ENCODE measurements at regions not wholly inside any gene's neighbourhood (a gene's known extent, or its start where the extent isn't known, plus 50 kb on each side); places are given as distances from the start of the nearest gene placed in this dataset.

DNA sequence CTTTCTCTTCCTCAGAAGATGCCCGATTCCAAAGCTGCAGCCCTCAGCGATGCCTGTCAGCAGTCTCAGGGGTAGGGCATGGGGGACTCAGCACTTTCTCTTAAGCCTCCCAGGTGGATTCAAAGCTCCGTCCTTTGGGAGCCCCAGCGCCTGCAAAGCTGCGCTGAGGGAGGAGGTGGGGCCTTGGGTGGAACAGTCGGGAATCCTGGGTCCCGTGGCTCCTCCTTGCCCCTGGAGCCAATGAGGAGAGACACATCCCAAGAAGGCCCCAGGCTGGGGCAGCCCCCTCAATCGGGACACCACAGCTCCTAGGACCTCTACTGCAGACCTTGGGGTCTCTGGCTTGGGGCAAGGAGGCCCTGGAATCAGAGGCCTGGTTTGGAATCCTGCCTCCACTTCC lies 227.5 kb upstream of the IGF1R start:
- no TSS peak for BruUV-seq (replicated peaks)
- FAIRE-seq (no peak), DNase-seq (ENCODE audit: low read depth, low spot score) (no peak)
- TF ChIP-seq, protein P1, sequence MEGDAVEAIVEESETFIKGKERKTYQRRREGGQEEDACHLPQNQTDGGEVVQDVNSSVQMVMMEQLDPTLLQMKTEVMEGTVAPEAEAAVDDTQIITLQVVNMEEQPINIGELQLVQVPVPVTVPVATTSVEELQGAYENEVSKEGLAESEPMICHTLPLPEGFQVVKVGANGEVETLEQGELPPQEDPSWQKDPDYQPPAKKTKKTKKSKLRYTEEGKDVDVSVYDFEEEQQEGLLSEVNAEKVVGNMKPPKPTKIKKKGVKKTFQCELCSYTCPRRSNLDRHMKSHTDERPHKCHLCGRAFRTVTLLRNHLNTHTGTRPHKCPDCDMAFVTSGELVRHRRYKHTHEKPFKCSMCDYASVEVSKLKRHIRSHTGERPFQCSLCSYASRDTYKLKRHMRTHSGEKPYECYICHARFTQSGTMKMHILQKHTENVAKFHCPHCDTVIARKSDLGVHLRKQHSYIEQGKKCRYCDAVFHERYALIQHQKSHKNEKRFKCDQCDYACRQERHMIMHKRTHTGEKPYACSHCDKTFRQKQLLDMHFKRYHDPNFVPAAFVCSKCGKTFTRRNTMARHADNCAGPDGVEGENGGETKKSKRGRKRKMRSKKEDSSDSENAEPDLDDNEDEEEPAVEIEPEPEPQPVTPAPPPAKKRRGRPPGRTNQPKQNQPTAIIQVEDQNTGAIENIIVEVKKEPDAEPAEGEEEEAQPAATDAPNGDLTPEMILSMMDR (IDR thresholded peaks at IDR 0.05; ENCODE audit: extremely low read depth in 1 of 2, insufficient read depth in 1 of 2, low read depth in 1 of 2, low read length in 2 of 2) = no peak
- no peak for TF ChIP-seq POLR2AphosphoS5 (IDR thresholded peaks at IDR 0.05; ENCODE audit: insufficient read depth, low read depth, low read length)
- Histone ChIP-seq H3K79me2 (ENCODE audit: control insufficient read depth, insufficient read depth, low read length) (no peaks in the 10 kb centered on the region), H3K27me3 (ENCODE audit: control insufficient read depth in 2 of 2, insufficient read depth in 2 of 2, low read length in 2 of 2) (peaks cover 6 to 18% of the 10 kb centered on the region in 2 experiments), H3K4me3 (replicated peaks in 1 of 3; ENCODE audit: insufficient read depth in 1 of 3, low read depth in 1 of 3, low read length in 3 of 3) (no peak overlapping the region), H3K9ac (replicated peaks; ENCODE audit: extremely low read depth, insufficient read depth, low read length) (no peak overlapping the region), H3K4me1 (ENCODE audit: control insufficient read depth, extremely low read depth, insufficient read depth, low read length) (no peaks in the 10 kb centered on the region), H2AFZ (ENCODE audit: low read depth, low read length) (no peak overlapping the region), H3K9me3 (replicated peaks; ENCODE audit: control insufficient read depth, insufficient read depth, low read length) (no peaks in the 10 kb centered on the region), H3K27ac (ENCODE audit: insufficient read depth, low read depth, low read length) (no peak overlapping the region), H3K4me2 (ENCODE audit: insufficient read depth, low read length) (no peak overlapping the region), H4K20me1 (replicated peaks; ENCODE audit: control insufficient read depth, extremely low read depth, insufficient read depth, low read length) (no peaks in the 10 kb centered on the region), H3K9me1 (replicated peaks; ENCODE audit: control insufficient read depth, extremely low read depth, insufficient read depth, low read length) (no peaks in the 10 kb centered on the region), H3K36me3 (ENCODE audit: control insufficient read depth in 2 of 2, extremely low read depth in 1 of 2, insufficient read depth in 2 of 2, low read length in 2 of 2) (no peaks in the 10 kb centered on the region)
- CTCF ChIA-PET = interaction anchor here (0.8 to 3.7 kb wide), 4 partner anchors 7 to 656 kb away, joined by 3 to 32 read pairs (median 12); no protein-coding TSS in a partner anchor
- intact Hi-C loops (cut with micrococcal nuclease) (loop anchor here (1.0 to 2.0 kb wide), 4 partner anchors 110 to 512 kb away; no protein-coding TSS in a partner anchor), dilution Hi-C loops (cut with MboI; ENCODE audit: extremely low pct_ligation_motif_present, low sequenced_read_pairs) (no loop called here)
- POLR2A ChIA-PET = no interaction called here

- no peak overlapping the region for H3K4me3 ChIP-seq (replicated peaks in 1 of 3; ENCODE audit: insufficient read depth in 1 of 3, low read depth in 1 of 3, low read length in 3 of 3)
- POLR2A ChIA-PET = no interaction called here
- peak; percentile 82 for FAIRE-seq
Measured at GRCh38 chr15:98421419-98422129, 226.8 kb upstream of the IGF1R start.

More at GRCh38 chr15:98421419-98422129, 226.8 kb upstream of the IGF1R start:
- intact Hi-C loops (cut with micrococcal nuclease) (loop anchor here (1.0 to 2.0 kb wide), 4 partner anchors 110 to 513 kb away; no protein-coding TSS in a partner anchor), dilution Hi-C loops (cut with MboI; ENCODE audit: extremely low pct_ligation_motif_present, low sequenced_read_pairs) (no loop called here)
- TF ChIP-seq, protein P2, sequence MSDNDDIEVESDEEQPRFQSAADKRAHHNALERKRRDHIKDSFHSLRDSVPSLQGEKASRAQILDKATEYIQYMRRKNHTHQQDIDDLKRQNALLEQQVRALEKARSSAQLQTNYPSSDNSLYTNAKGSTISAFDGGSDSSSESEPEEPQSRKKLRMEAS (IDR thresholded peaks at IDR 0.05; ENCODE audit: insufficient read depth, insufficient read length) = peak; percentile 1
- no peak for TF ChIP-seq MYC (IDR thresholded peaks at IDR 0.05; ENCODE audit: low read depth, low read length)
- TF ChIP-seq, protein P1 (IDR thresholded peaks at IDR 0.05; ENCODE audit: extremely low read depth in 1 of 2, insufficient read depth in 1 of 2, low read depth in 1 of 2, low read length in 2 of 2) = peak; percentile 97 to 99
- TF ChIP-seq EZH2 (IDR thresholded peaks at IDR 0.05; ENCODE audit: borderline replicate concordance, low read depth, low read length, severe bottlenecking) = peak; percentile 43
- Histone ChIP-seq H3K27ac (ENCODE audit: insufficient read depth, low read depth, low read length) (no peak overlapping the region), H3K9me1 (replicated peaks; ENCODE audit: control insufficient read depth, extremely low read depth, insufficient read depth, low read length) (no peaks in the 10 kb centered on the region), H3K79me2 (ENCODE audit: control insufficient read depth, insufficient read depth, low read length) (no peaks in the 10 kb centered on the region), H3K9ac (replicated peaks; ENCODE audit: extremely low read depth, insufficient read depth, low read length) (no peak overlapping the region), H3K4me1 (ENCODE audit: control insufficient read depth, extremely low read depth, insufficient read depth, low read length) (no peaks in the 10 kb centered on the region), H3K9me3 (replicated peaks; ENCODE audit: control insufficient read depth, insufficient read depth, low read length) (no peaks in the 10 kb centered on the region), H3K4me2 (ENCODE audit: insufficient read depth, low read length) (no peak overlapping the region), H3K27me3 (ENCODE audit: control insufficient read depth in 2 of 2, insufficient read depth in 2 of 2, low read length in 2 of 2) (peaks cover 6 to 18% of the 10 kb centered on the region in 2 experiments), H3K36me3 (ENCODE audit: control insufficient read depth in 2 of 2, extremely low read depth in 1 of 2, insufficient read depth in 2 of 2, low read length in 2 of 2) (no peaks in the 10 kb centered on the region), H2AFZ (ENCODE audit: low read depth, low read length) (peak overlapping the region; percentile 62), H4K20me1 (replicated peaks; ENCODE audit: control insufficient read depth, extremely low read depth, insufficient read depth, low read length) (no peaks in the 10 kb centered on the region)
- no TSS peak for BruUV-seq (replicated peaks)
- CTCF ChIA-PET = interaction anchor here (0.6 to 3.7 kb wide), 6 partner anchors 110 to 735 kb away, joined by 3 to 36 read pairs (median 5); no protein-coding TSS in a partner anchor
- peak; percentile 36 for DNase-seq (ENCODE audit: low read depth, low spot score)
